HEK293 (cell line): ENCODE measurements at regions not wholly inside any gene's neighbourhood (a gene's known extent, or its start where the extent isn't known, plus 50 kb on each side); places are given as distances from the start of the nearest gene placed in this dataset.

Experiments used
- CTCF ChIA-PET: fragments of 350-600 bp; formaldehyde crosslinking; extraction: SDS; loops from one replicate; lab custom pipeline; 2021; ENCODE audit warnings: antibody characterized with exemption; lab: Yijun Ruan, JAX
- POLR2A ChIA-PET: fragments of 300-600 bp; formaldehyde crosslinking; extraction: SDS; loops from one replicate; lab custom pipeline; 2020; ENCODE audit warnings: antibody characterized with exemption, inconsistent platforms; lab: Yijun Ruan, JAX
- H3K27ac ChIP-seq: fragments of 200-500 bp; sonication (Bioruptor generic); 2 replicates; pipeline ENCODE4 v1.5.1; 2014; ENCODE audit warnings: low read depth, low read length, control low read depth, inconsistent platforms; ENCODE audit errors: extremely low read depth
- H3K36me3 ChIP-seq, 2 experiments: fragments of 200-500 bp in 1 of 2; sonication (Bioruptor generic) in 1 of 2; 1 replicate in 1 of 2; 2 replicates in 1 of 2; pipeline ENCODE4 v1.5.1; 2014 to 2017; ENCODE audit warnings: inconsistent platforms in 2 of 2, low read length in 2 of 2; ENCODE audit not compliant: control insufficient read depth in 2 of 2, insufficient read depth in 1 of 2
- H3K4me1 ChIP-seq: fragments of 200-500 bp; sonication (Bioruptor generic); 2 replicates; pipeline ENCODE4 v1.5.1; 2014; ENCODE audit warnings: mild to moderate bottlenecking, low read length, inconsistent platforms; ENCODE audit not compliant: control insufficient read depth, insufficient read depth
- H3K4me3 ChIP-seq: 2 replicates; pipeline ENCODE4 v1.5.1; 2011; ENCODE audit warnings: low read depth, mild to moderate bottlenecking, control low read depth, low read length, moderate library complexity
- H3K9me3 ChIP-seq: fragments of 200-500 bp; sonication (Bioruptor generic); 2 replicates; pipeline ENCODE4 v1.5.1; 2014; ENCODE audit warnings: low read depth, low read length, inconsistent platforms; ENCODE audit not compliant: control insufficient read depth, insufficient read depth
- GLI4 ChIP-seq: fragments of 450-650 bp; formaldehyde crosslinking; IDR thresholded peaks from 2 replicates; pipeline ENCODE4 v1.5.1; 2016; ENCODE audit warnings: missing biosample characterization, missing genetic modification characterization
- HOXD13 ChIP-seq: sonication (generic); formaldehyde crosslinking; IDR thresholded peaks from 2 replicates; pipeline ENCODE4 v1.8.0; 2022; ENCODE audit warnings: missing genetic modification reagents, borderline replicate concordance
- KLF9 ChIP-seq: fragments of 450-650 bp; formaldehyde crosslinking; IDR thresholded peaks from 2 replicates; pipeline ENCODE4 v1.5.1; 2016; ENCODE audit warnings: missing biosample characterization, missing genetic modification characterization, low read depth
- TCF7L2 ChIP-seq: IDR thresholded peaks from 2 replicates; pipeline ENCODE4 v1.6.1; 2011; ENCODE audit warnings: low read depth, mild to moderate bottlenecking, inconsistent platforms, low read length, moderate library complexity, borderline replicate concordance
- TRIM28 ChIP-seq: IDR thresholded peaks from 2 replicates; pipeline ENCODE4 v1.6.1; 2011; ENCODE audit warnings: low read length, control low read depth, borderline replicate concordance
- ZNF133 ChIP-seq: fragments of 450-650 bp; formaldehyde crosslinking; IDR thresholded peaks from 2 replicates; pipeline ENCODE4 v1.5.1; 2016; ENCODE audit warnings: missing biosample characterization, missing genetic modification characterization
- ZNF155 ChIP-seq: fragments of 450-650 bp; formaldehyde crosslinking; IDR thresholded peaks from 2 replicates; pipeline ENCODE4 v1.5.1; 2016; ENCODE audit warnings: missing biosample characterization, missing genetic modification characterization
- ZNF16 ChIP-seq: fragments of 450-650 bp; formaldehyde crosslinking; IDR thresholded peaks from 2 replicates; pipeline ENCODE4 v1.5.1; 2016; ENCODE audit warnings: low read depth, missing biosample characterization, missing genetic modification characterization
- ZNF202 ChIP-seq: fragments of 450-650 bp; formaldehyde crosslinking; IDR thresholded peaks from 2 replicates; pipeline ENCODE4 v1.5.1; 2016; ENCODE audit warnings: missing biosample characterization, missing genetic modification characterization, borderline replicate concordance
- ZNF221 ChIP-seq: fragments of 450-650 bp; formaldehyde crosslinking; IDR thresholded peaks from 2 replicates; pipeline ENCODE4 v1.5.1; 2017; ENCODE audit warnings: missing biosample characterization, missing genetic modification characterization, borderline replicate concordance
- ZNF248 ChIP-seq: fragments of 450-650 bp; formaldehyde crosslinking; IDR thresholded peaks from 2 replicates; pipeline ENCODE4 v1.5.1; 2017; ENCODE audit warnings: missing biosample characterization, missing genetic modification characterization
- ZNF335 ChIP-seq: fragments of 450-650 bp; formaldehyde crosslinking; conservative IDR thresholded peaks from 2 replicates; pipeline ENCODE4 v1.5.1; 2016; ENCODE audit warnings: missing biosample characterization, missing genetic modification characterization
- ZNF341 ChIP-seq: fragments of 450-650 bp; formaldehyde crosslinking; IDR thresholded peaks from 2 replicates; pipeline ENCODE4; 2016; ENCODE audit warnings: low read depth, missing biosample characterization, missing genetic modification characterization
- ZNF473 ChIP-seq: fragments of 450-650 bp; formaldehyde crosslinking; IDR thresholded peaks from 2 replicates; pipeline ENCODE4 v1.5.1; 2017; ENCODE audit warnings: missing biosample characterization, missing genetic modification characterization
- ZNF544 ChIP-seq: fragments of 450-650 bp; formaldehyde crosslinking; IDR thresholded peaks from 2 replicates; pipeline ENCODE4 v1.5.0; 2017; ENCODE audit warnings: missing biosample characterization, missing genetic modification characterization
- ZNF585B ChIP-seq: fragments of 450-650 bp; formaldehyde crosslinking; IDR thresholded peaks from 2 replicates; pipeline ENCODE4 v1.5.1; 2016; ENCODE audit warnings: missing biosample characterization, missing genetic modification characterization
- ZNF624 ChIP-seq: fragments of 450-650 bp; formaldehyde crosslinking; IDR thresholded peaks from 2 replicates; pipeline ENCODE4 v1.5.1; 2017; ENCODE audit warnings: missing biosample characterization, missing genetic modification characterization
- ZNF629 ChIP-seq: fragments of 450-650 bp; formaldehyde crosslinking; IDR thresholded peaks from 2 replicates; pipeline ENCODE4 v1.5.1; 2017; ENCODE audit warnings: missing biosample characterization, missing genetic modification characterization
- ZNF677 ChIP-seq: fragments of 450-650 bp; IDR thresholded peaks from 2 replicates; pipeline ENCODE4 v1.5.0; 2018; ENCODE audit warnings: missing biosample characterization, mild to moderate bottlenecking, missing genetic modification characterization, moderate library complexity
- ZNF776 ChIP-seq: fragments of 450-650 bp; formaldehyde crosslinking; IDR thresholded peaks from 2 replicates; pipeline ENCODE4 v1.5.0; 2017; ENCODE audit warnings: missing biosample characterization, missing genetic modification characterization, borderline replicate concordance
- ZNF791 ChIP-seq: fragments of 450-650 bp; formaldehyde crosslinking; IDR thresholded peaks from 2 replicates; pipeline ENCODE4 v1.5.1; 2016; ENCODE audit warnings: missing biosample characterization, missing genetic modification characterization
- TF ChIP-seq, protein P1 (sequence below): fragments of 450-650 bp; formaldehyde crosslinking; IDR thresholded peaks from 2 replicates; pipeline ENCODE4 v1.5.1; 2016; ENCODE audit warnings: missing biosample characterization, missing genetic modification characterization
- TF ChIP-seq, protein P2 (sequence below): fragments of 450-650 bp; formaldehyde crosslinking; IDR thresholded peaks from 2 replicates; pipeline ENCODE4 v1.5.1; 2016; ENCODE audit warnings: missing biosample characterization, missing genetic modification characterization, low read depth
- TF ChIP-seq, protein P3 (sequence below): fragments of 450-650 bp; formaldehyde crosslinking; IDR thresholded peaks from 2 replicates; pipeline ENCODE4 v1.5.1; 2016; ENCODE audit warnings: missing biosample characterization, missing genetic modification characterization, borderline replicate concordance
- TF ChIP-seq, protein P4 (sequence below): fragments of 450-650 bp; formaldehyde crosslinking; IDR thresholded peaks from 2 replicates; pipeline ENCODE4 v1.5.1; 2016; ENCODE audit warnings: missing biosample characterization, missing genetic modification characterization
- TF ChIP-seq, protein P5 (sequence below): fragments of 450-650 bp; formaldehyde crosslinking; IDR thresholded peaks from 2 replicates; pipeline ENCODE4 v1.5.1; 2016; ENCODE audit warnings: missing biosample characterization, missing genetic modification characterization

DNA sequence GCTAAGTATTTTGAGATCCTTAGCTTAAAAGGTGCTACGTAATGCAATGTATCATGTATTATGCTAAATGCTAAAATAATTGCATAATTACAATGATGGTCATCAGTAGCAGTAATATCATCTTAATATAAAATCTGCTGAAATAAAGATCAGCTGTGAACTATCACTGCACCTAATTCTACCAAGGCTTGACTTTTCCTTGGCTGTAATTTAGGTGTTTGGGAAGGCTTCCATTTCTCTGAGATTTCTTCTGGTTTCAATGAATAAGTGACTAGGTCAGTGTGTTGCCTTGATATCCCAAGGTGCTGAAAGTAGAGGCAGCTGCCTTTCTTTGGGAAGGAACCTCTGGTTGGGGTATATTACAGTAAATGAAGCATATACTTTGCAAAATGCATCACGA, 376.1 kb downstream of the STK39 start:
- CTCF ChIA-PET: no interaction called here
- H3K4me3 ChIP-seq: no peak overlapping the region
- no peaks in the 10 kb centered on the region for H3K4me1 ChIP-seq
- TF ChIP-seq ZNF629 (tag by site-specific recombination) (no peak), TRIM28 (no peak), GLI4 (tag by site-specific recombination) (no peak), ZNF776 (tag by site-specific recombination) (no peak), ZNF791 (no peak), ZNF624 (no peak), ZNF335 (tag by site-specific recombination) (no peak), ZNF544 (tag by site-specific recombination) (no peak), ZNF248 (no peak), ZNF585B (tag by site-specific recombination) (no peak)
- TF ChIP-seq, protein P1, sequence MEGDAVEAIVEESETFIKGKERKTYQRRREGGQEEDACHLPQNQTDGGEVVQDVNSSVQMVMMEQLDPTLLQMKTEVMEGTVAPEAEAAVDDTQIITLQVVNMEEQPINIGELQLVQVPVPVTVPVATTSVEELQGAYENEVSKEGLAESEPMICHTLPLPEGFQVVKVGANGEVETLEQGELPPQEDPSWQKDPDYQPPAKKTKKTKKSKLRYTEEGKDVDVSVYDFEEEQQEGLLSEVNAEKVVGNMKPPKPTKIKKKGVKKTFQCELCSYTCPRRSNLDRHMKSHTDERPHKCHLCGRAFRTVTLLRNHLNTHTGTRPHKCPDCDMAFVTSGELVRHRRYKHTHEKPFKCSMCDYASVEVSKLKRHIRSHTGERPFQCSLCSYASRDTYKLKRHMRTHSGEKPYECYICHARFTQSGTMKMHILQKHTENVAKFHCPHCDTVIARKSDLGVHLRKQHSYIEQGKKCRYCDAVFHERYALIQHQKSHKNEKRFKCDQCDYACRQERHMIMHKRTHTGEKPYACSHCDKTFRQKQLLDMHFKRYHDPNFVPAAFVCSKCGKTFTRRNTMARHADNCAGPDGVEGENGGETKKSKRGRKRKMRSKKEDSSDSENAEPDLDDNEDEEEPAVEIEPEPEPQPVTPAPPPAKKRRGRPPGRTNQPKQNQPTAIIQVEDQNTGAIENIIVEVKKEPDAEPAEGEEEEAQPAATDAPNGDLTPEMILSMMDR (tag by site-specific recombination): no peak
- TF ChIP-seq, protein P2, sequence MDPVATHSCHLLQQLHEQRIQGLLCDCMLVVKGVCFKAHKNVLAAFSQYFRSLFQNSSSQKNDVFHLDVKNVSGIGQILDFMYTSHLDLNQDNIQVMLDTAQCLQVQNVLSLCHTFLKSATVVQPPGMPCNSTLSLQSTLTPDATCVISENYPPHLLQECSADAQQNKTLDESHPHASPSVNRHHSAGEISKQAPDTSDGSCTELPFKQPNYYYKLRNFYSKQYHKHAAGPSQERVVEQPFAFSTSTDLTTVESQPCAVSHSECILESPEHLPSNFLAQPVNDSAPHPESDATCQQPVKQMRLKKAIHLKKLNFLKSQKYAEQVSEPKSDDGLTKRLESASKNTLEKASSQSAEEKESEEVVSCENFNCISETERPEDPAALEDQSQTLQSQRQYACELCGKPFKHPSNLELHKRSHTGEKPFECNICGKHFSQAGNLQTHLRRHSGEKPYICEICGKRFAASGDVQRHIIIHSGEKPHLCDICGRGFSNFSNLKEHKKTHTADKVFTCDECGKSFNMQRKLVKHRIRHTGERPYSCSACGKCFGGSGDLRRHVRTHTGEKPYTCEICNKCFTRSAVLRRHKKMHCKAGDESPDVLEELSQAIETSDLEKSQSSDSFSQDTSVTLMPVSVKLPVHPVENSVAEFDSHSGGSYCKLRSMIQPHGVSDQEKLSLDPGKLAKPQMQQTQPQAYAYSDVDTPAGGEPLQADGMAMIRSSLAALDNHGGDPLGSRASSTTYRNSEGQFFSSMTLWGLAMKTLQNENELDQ: no peak
- TF ChIP-seq, protein P3, sequence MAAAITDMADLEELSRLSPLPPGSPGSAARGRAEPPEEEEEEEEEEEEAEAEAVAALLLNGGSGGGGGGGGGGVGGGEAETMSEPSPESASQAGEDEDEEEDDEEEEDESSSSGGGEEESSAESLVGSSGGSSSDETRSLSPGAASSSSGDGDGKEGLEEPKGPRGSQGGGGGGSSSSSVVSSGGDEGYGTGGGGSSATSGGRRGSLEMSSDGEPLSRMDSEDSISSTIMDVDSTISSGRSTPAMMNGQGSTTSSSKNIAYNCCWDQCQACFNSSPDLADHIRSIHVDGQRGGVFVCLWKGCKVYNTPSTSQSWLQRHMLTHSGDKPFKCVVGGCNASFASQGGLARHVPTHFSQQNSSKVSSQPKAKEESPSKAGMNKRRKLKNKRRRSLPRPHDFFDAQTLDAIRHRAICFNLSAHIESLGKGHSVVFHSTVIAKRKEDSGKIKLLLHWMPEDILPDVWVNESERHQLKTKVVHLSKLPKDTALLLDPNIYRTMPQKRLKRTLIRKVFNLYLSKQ (tag by site-specific recombination): no peak
- no peaks in the 10 kb centered on the region for H3K36me3 ChIP-seq
- POLR2A ChIA-PET: interaction anchor here (0.8 kb wide), 1 partner anchor 55 kb away, joined by 4 read pairs; no protein-coding TSS in a partner anchor
- H3K27ac ChIP-seq: no peak overlapping the region
- H3K9me3 ChIP-seq: no peaks in the 10 kb centered on the region

DNA sequence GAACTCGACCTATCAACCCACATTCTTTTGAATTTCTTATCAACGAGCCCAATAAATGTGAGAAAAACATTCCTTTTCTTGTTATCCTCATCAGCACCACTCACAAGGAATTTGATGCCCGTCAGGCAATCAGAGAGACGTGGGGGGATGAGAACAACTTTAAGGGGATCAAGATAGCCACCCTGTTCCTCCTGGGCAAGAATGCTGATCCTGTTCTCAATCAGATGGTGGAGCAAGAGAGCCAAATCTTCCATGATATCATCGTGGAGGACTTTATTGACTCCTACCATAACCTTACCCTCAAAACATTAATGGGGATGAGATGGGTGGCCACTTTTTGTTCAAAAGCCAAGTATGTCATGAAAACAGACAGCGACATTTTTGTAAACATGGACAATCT, 378.2 kb downstream of the STK39 start:
- no peak overlapping the region for H3K4me3 ChIP-seq
- POLR2A ChIA-PET: no interaction called here
- no peaks in the 10 kb centered on the region for H3K9me3 ChIP-seq
- H3K27ac ChIP-seq: no peak overlapping the region
- no peaks in the 10 kb centered on the region for H3K36me3 ChIP-seq
- CTCF ChIA-PET: interaction anchor here (0.7 kb wide), 1 partner anchor 529 kb away, joined by 3 read pairs; no protein-coding TSS in a partner anchor
- no peaks in the 10 kb centered on the region for H3K4me1 ChIP-seq
- no peak for TF ChIP-seq TCF7L2
- TF ChIP-seq ZNF16 (tag by site-specific recombination): no peak
- no peak for TF ChIP-seq HOXD13 (CRISPR knock-in tag)
- TF ChIP-seq ZNF473 (tag by site-specific recombination): no peak
- TF ChIP-seq, protein P4, sequence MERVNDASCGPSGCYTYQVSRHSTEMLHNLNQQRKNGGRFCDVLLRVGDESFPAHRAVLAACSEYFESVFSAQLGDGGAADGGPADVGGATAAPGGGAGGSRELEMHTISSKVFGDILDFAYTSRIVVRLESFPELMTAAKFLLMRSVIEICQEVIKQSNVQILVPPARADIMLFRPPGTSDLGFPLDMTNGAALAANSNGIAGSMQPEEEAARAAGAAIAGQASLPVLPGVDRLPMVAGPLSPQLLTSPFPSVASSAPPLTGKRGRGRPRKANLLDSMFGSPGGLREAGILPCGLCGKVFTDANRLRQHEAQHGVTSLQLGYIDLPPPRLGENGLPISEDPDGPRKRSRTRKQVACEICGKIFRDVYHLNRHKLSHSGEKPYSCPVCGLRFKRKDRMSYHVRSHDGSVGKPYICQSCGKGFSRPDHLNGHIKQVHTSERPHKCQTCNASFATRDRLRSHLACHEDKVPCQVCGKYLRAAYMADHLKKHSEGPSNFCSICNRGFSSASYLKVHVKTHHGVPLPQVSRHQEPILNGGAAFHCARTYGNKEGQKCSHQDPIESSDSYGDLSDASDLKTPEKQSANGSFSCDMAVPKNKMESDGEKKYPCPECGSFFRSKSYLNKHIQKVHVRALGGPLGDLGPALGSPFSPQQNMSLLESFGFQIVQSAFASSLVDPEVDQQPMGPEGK (tag by site-specific recombination): no peak
- TF ChIP-seq ZNF133: no peak
- TF ChIP-seq ZNF341: no peak
- TF ChIP-seq ZNF221 (tag by site-specific recombination): no peak
- TF ChIP-seq ZNF202 (tag by site-specific recombination): no peak
- TF ChIP-seq, protein P5, sequence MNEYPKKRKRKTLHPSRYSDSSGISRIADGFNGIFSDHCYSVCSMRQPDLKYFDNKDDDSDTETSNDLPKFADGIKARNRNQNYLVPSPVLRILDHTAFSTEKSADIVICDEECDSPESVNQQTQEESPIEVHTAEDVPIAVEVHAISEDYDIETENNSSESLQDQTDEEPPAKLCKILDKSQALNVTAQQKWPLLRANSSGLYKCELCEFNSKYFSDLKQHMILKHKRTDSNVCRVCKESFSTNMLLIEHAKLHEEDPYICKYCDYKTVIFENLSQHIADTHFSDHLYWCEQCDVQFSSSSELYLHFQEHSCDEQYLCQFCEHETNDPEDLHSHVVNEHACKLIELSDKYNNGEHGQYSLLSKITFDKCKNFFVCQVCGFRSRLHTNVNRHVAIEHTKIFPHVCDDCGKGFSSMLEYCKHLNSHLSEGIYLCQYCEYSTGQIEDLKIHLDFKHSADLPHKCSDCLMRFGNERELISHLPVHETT (tag by site-specific recombination): no peak
- TF ChIP-seq ZNF155 (tag by site-specific recombination): no peak
- TF ChIP-seq, protein P2: no peak
- TF ChIP-seq ZNF677 (tag by site-specific recombination): no peak
- no peak for TF ChIP-seq KLF9 (tag by site-specific recombination)
